Spinal cord (tissue), 9 donors: ENCODE measurements at regions not wholly inside any gene's neighbourhood (a gene's known extent, or its start where the extent isn't known, plus 50 kb on each side); places are given as distances from the start of the nearest gene placed in this dataset.
A peak's percentile ranks its signal among the peaks of the same experiment; 100 is the strongest.

Experiments
- DNase-seq, 6 donors: peaks; one replicate each; pipeline versions ENCODE4 v3.0.0 to v3.0.0-alpha.2; 2013 to 2015; ENCODE audit warnings: low spot score in 6 of 6, low read depth in 4 of 6
- H3K27ac ChIP-seq: one replicate; pipeline ENCODE4 v1.5.1; 2013; ENCODE audit warnings: low read depth, low read length, control low read depth
- H3K27me3 ChIP-seq: one replicate; pipeline ENCODE4 v1.6.1; 2013; ENCODE audit warnings: low read length; ENCODE audit not compliant: control insufficient read depth, insufficient read depth
- H3K36me3 ChIP-seq: one replicate; pipeline ENCODE4 v1.6.1; 2013; ENCODE audit warnings: low read length; ENCODE audit not compliant: control insufficient read depth, insufficient read depth
- H3K4me1 ChIP-seq: one replicate; pipeline ENCODE4 v1.6.1; 2013; ENCODE audit warnings: low read length; ENCODE audit not compliant: control insufficient read depth, insufficient read depth
- H3K4me3 ChIP-seq: one replicate; pipeline ENCODE4 v1.5.1; 2013; ENCODE audit warnings: low read depth, low read length, control low read depth
- H3K9me3 ChIP-seq: one replicate; pipeline ENCODE4 v1.6.1; 2013; ENCODE audit warnings: low read length; ENCODE audit not compliant: control insufficient read depth, insufficient read depth
- WGBS: methylation state at CpG from one replicate; pipeline ENCODE4 v1.1.5; 2013; ENCODE audit warnings: missing lambda C conversion rate; ENCODE audit not compliant: insufficient coverage; 5-methylcytosine and 5-hydroxymethylcytosine counted together
- donor health status: healthy.

DNA sequence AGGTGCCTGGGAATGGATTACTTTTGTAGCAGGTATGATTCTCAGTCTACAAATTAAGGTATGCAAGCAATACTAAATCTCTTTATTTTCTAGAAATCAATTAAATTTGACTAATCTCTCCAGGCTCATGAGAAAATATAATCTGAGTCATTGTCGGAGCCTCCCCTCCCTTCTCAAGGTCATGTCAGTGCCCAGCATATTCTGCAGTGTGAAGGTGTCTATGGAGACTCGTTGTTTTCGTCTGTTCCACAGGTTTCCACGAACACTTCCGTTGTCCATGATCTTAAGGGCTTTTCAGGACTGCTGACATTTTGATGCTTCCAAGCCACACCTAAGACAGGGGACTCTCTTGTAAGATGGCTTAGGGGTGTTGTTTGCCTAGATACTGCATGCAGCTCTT lies 56.6 kb upstream of the SCOC start:
- DNase-seq: no peak
- Histone ChIP-seq H3K4me3 (no peak overlapping the region), H3K27me3 (no peaks in the 10 kb centered on the region), H3K27ac (no peak overlapping the region), H3K36me3 (no peaks in the 10 kb centered on the region), H3K4me1 (no peaks in the 10 kb centered on the region), H3K9me3 (peaks cover 3% of the 10 kb centered on the region)
- no CpG with 5 or more reads among the region's 5 CpGs for WGBS

- no peak overlapping the region for H3K4me3 ChIP-seq
- WGBS: no CpG with 5 or more reads among the region's 2 CpGs
- no peaks in the 10 kb centered on the region for H3K27me3 ChIP-seq
- H3K4me1 ChIP-seq: no peaks in the 10 kb centered on the region
- H3K27ac ChIP-seq: no peak overlapping the region
- peak in 1 of 6 donors; percentile 57 for DNase-seq
- H3K36me3 ChIP-seq: no peaks in the 10 kb centered on the region
- H3K9me3 ChIP-seq: peaks cover 3% of the 10 kb centered on the region
Measured at GRCh38 chr4:140315970-140316369, 57.5 kb upstream of the SCOC start.

DNA sequence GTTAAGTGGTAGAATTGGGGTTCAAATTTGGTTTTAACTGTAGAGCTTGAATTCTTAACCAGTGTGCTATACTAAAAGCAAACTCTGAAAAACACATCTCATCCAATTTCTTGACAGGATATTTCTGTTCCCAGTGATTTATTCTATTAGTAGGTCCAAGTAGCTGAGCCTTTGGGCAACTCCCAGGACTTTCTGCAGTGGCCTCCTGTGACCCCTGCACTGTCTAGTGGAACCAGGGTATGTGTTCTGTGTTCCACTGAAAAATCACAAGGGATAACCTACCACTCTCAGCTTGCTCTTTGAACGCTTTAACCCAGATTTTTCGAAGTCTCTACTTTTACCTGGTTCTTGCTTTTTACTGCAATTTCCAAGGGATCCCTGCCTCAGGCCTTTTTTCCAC lies 58.0 kb upstream of the SCOC start:
- H3K4me1 ChIP-seq: no peaks in the 10 kb centered on the region
- no peaks in the 10 kb centered on the region for H3K36me3 ChIP-seq
- DNase-seq: no peak
- WGBS: no CpG with 5 or more reads among the region's 2 CpGs
- no peak overlapping the region for H3K27ac ChIP-seq
- H3K27me3 ChIP-seq: no peaks in the 10 kb centered on the region
- no peak overlapping the region for H3K4me3 ChIP-seq
- H3K9me3 ChIP-seq: no peaks in the 10 kb centered on the region

DNA sequence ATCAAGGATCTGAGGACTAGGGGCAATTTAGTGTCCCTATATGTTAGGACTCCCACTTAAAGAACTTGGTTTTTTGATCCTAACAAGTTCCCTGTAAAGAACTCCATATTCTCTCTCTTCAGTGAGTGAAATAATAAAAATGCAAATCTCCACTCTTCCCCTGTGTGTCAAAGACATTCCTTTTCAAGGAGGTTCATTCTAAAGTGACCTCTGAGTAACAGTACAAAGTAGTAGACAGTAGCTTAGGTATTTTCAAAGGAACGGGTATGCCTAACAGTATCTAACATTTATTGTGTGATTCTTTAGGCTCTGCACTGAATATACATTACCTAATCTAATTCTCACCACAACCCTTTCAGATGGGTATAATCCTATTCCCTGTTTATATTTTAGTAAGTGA lies 58.4 kb upstream of the SCOC start:
- Histone ChIP-seq H3K4me1 (no peaks in the 10 kb centered on the region), H3K4me3 (no peak overlapping the region), H3K27me3 (no peaks in the 10 kb centered on the region), H3K27ac (no peak overlapping the region), H3K9me3 (no peaks in the 10 kb centered on the region), H3K36me3 (no peaks in the 10 kb centered on the region)
- WGBS: no CpG with 5 or more reads among the region's 1 CpG
- DNase-seq: no peak

GRCh38 chr4:140312100-140312499 lies 61.3 kb upstream of the SCOC start:
- H3K27me3 ChIP-seq: no peaks in the 10 kb centered on the region
- no peak overlapping the region for H3K27ac ChIP-seq
- H3K36me3 ChIP-seq: no peaks in the 10 kb centered on the region
- no peak for DNase-seq
- no peak overlapping the region for H3K4me3 ChIP-seq
- WGBS: no CpG with 5 or more reads among the region's 2 CpGs
- H3K4me1 ChIP-seq: no peaks in the 10 kb centered on the region
- no peaks in the 10 kb centered on the region for H3K9me3 ChIP-seq

DNA sequence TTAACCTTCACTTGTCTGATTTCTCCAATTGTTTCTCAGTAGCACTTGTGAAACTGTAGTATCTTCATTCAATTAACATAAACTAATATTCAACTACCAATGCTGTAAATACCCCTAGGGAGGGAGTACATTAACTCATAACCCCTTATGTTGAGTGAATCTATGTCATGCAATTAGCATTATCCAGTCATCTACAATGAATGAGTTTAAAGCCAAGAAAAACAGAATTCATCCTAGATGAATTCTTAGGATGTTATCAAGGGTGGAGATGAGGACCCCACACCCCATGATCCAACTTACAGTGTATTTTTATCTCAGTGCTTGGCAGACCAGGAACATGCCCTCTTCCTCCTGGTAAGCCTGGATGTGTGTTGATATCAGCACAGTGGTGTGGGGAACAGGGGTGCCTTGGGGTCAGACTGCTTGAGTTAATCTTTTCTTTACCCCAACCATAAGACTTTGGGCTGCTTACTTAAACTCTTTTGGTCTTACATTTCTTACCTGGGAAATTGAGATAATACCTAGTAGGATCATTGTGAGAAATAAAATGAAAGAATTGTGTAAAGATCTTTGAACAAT lies 62.1 kb upstream of the SCOC start:
- no peaks in the 10 kb centered on the region for H3K27me3 ChIP-seq
- H3K9me3 ChIP-seq: no peaks in the 10 kb centered on the region
- H3K27ac ChIP-seq: no peak overlapping the region
- no peak overlapping the region for H3K4me3 ChIP-seq
- no peaks in the 10 kb centered on the region for H3K4me1 ChIP-seq
- DNase-seq: no peak
- H3K36me3 ChIP-seq: no peaks in the 10 kb centered on the region

- Histone ChIP-seq H3K36me3 (no peaks in the 10 kb centered on the region), H3K9me3 (no peaks in the 10 kb centered on the region), H3K27me3 (no peaks in the 10 kb centered on the region), H3K4me1 (no peaks in the 10 kb centered on the region), H3K27ac (no peak overlapping the region), H3K4me3 (no peak overlapping the region)
- WGBS: 100% methylated on average over 1 of the region's 1 CpG
- DNase-seq: no peak
Measured at GRCh38 chr4:140309124-140309870, 64.1 kb upstream of the SCOC start.

GRCh38 chr4:140308366-140309123 lies 64.9 kb upstream of the SCOC start:
- peak in 2 of 6 donors; percentile 54 to 82 for DNase-seq
- Histone ChIP-seq H3K4me1 (no peaks in the 10 kb centered on the region), H3K9me3 (no peaks in the 10 kb centered on the region), H3K36me3 (no peaks in the 10 kb centered on the region), H3K27ac (peak overlapping the region; percentile 25), H3K4me3 (no peak overlapping the region), H3K27me3 (no peaks in the 10 kb centered on the region)
- WGBS: 84% methylated on average over 8 of the region's 11 CpGs

- no peaks in the 10 kb centered on the region for H3K36me3 ChIP-seq
- no peak overlapping the region for H3K27ac ChIP-seq
- H3K4me1 ChIP-seq: no peaks in the 10 kb centered on the region
- H3K27me3 ChIP-seq: no peaks in the 10 kb centered on the region
- no peaks in the 10 kb centered on the region for H3K9me3 ChIP-seq
- no peak overlapping the region for H3K4me3 ChIP-seq
- DNase-seq: no peak
- WGBS: 64% methylated on average over 3 of the region's 3 CpGs
Measured at GRCh38 chr4:140305053-140305452, 68.4 kb upstream of the SCOC start.

DNA sequence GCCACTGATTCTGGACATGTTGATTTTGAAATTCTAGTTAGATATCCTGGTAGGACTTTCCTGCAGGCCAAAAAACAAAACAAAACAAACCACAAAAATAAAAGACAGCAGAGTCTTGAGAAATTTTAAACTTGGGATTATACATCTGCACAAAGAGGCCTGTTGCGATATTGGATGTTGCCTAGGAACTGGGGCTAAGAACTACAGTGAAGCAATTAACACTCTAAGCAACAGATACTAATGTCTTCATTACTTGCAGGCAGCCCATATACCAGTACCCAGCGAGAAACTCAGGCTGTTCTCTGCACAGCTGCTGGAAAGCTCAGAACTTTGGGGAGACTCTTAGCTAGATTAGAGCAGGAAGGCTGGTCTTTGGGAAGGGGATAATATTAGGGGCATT lies 69.1 kb upstream of the SCOC start:
- no peak overlapping the region for H3K27ac ChIP-seq
- no peaks in the 10 kb centered on the region for H3K27me3 ChIP-seq
- H3K4me3 ChIP-seq: no peak overlapping the region
- DNase-seq: peak in 1 of 6 donors; percentile 78
- H3K9me3 ChIP-seq: no peaks in the 10 kb centered on the region
- 100% methylated on average over 1 of the region's 2 CpGs for WGBS
- H3K36me3 ChIP-seq: no peaks in the 10 kb centered on the region
- H3K4me1 ChIP-seq: no peaks in the 10 kb centered on the region
